LNCaP clone FGC (cell line): ENCODE measurements at regions not wholly inside any gene's neighbourhood (a gene's known extent, or its start where the extent isn't known, plus 50 kb on each side); places are given as distances from the start of the nearest gene placed in this dataset.

Experiments
- DNase-seq: peaks from one replicate; pipeline ENCODE4 v3.0.0-alpha.2; 2011; ENCODE audit warnings: low read depth
- H3K4me3 ChIP-seq: 2 replicates; pipeline ENCODE4 v1.5.1; 2011; ENCODE audit warnings: mild to moderate bottlenecking, low read depth, low read length, control low read depth
- TF ChIP-seq, protein P1 (sequence below): IDR thresholded peaks from 2 replicates; pipeline ENCODE4 v1.5.1; 2012; ENCODE audit warnings: mild to moderate bottlenecking; ENCODE audit not compliant: control insufficient read depth, insufficient read depth; ENCODE audit errors: extremely low read depth

DNA sequence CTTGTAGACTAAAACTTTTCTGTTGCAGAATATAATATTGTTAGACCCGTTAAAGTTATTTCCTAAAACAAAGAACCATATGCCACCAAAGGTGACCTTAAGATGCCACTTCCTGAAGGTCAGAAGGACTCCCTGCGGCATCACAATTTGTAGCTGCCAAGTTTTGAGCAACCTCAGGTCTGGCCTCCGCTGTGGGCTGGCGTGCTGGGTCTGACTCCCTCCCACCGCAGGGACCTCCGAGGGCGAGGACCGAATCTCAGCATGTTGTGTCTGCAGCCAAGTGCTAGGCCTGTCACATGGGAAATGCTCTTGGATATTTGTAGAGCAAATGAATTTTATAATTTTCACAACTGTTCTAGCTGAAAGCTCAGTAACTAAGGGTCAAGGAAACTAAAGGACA lies 285.9 kb downstream of the NDUFA10 start:
- TF ChIP-seq, protein P1, sequence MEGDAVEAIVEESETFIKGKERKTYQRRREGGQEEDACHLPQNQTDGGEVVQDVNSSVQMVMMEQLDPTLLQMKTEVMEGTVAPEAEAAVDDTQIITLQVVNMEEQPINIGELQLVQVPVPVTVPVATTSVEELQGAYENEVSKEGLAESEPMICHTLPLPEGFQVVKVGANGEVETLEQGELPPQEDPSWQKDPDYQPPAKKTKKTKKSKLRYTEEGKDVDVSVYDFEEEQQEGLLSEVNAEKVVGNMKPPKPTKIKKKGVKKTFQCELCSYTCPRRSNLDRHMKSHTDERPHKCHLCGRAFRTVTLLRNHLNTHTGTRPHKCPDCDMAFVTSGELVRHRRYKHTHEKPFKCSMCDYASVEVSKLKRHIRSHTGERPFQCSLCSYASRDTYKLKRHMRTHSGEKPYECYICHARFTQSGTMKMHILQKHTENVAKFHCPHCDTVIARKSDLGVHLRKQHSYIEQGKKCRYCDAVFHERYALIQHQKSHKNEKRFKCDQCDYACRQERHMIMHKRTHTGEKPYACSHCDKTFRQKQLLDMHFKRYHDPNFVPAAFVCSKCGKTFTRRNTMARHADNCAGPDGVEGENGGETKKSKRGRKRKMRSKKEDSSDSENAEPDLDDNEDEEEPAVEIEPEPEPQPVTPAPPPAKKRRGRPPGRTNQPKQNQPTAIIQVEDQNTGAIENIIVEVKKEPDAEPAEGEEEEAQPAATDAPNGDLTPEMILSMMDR = no peak
- no peak for DNase-seq
- no peak overlapping the region for H3K4me3 ChIP-seq

DNA sequence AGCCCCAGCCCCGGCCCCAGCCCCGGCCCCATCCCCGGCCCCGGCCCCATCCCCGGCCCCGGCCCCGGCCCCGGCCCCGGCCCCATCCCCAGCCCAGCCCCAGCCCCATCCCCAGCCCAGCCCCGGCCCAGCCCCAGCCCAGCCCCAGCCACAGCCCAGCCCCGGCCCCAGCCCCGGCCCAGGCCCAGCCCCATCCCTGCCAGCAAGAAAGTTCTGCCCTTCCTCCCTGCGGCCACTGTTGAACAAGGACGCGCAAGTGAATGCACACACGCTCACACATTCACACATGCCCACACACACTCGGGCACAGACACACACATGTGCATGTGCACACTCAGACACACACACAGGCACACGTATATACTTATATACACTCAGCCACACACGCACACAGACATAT lies 287.0 kb downstream of the NDUFA10 start:
- no peak for DNase-seq
- H3K4me3 ChIP-seq = no peak overlapping the region
- TF ChIP-seq, protein P1 = no peak

DNA sequence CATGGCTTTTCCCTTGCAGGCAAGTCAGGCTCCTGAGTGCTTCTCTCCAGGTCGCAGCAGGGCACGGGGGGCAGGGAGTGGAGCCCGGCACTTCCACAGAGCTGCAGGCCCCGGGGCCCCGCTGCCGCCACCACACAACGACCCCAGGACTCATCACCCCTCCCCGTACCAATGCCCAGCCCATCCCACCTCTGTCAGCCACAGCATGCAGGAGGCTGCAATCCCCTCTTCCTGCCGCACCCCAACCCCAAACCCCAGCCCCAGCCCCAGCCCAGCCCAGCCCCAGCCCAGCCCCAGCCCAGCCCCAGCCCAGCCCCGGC lies 288.0 kb downstream of the NDUFA10 start:
- TF ChIP-seq, protein P1 = no peak
- DNase-seq = no peak

DNA sequence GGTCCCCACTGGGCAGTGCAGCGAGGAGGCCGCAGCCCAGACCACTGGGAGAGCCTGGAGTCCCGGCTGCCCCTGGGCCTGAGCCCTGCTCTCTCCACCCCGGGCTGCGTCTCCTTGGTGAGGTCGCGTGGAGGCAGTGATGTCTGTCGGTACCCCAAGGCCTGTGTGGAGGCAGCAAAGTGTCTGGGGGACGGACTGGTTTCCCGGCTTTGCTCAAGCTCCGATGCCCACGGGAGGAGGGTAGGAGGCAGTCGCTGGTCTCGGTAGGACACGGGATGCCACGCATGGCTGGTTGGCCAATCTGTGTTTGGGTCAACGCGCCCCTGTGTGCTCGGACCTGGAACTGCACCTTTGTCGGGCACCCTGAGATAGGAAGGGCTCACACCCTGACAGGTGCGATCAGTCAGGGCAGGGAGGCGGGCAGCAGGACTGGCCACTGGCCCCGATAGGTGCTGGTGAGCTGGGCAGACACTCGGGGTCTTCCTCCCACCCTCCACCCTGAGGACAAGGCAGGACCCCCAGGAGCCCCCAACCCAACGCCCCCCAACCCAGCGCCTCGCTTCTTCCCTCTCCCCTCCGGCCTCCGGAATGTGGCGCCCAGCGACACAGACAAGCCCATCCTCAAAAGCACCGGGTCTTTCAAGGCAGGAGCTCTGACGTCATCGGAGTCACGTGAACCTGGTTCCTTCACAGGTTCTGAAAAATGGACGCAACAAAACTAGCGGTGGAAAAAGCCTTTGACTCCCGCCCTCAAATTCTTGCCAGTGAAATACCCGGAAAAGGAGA lies 288.6 kb downstream of the NDUFA10 start:
- DNase-seq = no peak
- TF ChIP-seq, protein P1 = no peak
- H3K4me3 ChIP-seq = no peak overlapping the region

More for the DNA sequence above, 288.0 kb downstream of the NDUFA10 start:
- no peak overlapping the region for H3K4me3 ChIP-seq

DNA sequence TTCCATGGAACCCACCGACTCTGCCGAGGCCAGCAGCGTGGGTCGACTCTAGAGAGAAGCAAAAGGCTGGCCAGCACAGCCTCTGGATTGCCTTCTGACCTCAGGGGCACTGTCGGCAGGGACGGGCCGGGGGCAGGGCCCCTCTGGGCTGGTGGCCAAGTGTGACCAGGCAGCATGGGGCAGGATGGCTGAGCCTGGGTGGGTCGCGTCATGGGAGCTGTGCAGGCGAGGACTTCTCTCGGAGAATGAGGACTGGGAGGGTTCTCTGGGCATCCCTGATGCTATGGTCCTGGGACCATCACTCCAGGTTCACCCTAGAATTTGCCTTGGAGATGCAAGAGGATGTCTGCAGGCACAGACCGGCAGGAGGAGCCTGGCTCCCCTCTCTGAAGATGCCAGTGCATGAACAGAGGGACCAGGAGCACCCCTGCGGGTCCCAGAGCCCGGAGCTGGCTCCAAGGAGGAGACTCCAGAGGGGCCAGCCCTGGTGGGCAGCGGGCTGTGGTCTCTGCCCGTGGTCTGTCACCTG lies 289.2 kb downstream of the NDUFA10 start:
- TF ChIP-seq, protein P1 = no peak
- no peak overlapping the region for H3K4me3 ChIP-seq
- no peak for DNase-seq

DNA sequence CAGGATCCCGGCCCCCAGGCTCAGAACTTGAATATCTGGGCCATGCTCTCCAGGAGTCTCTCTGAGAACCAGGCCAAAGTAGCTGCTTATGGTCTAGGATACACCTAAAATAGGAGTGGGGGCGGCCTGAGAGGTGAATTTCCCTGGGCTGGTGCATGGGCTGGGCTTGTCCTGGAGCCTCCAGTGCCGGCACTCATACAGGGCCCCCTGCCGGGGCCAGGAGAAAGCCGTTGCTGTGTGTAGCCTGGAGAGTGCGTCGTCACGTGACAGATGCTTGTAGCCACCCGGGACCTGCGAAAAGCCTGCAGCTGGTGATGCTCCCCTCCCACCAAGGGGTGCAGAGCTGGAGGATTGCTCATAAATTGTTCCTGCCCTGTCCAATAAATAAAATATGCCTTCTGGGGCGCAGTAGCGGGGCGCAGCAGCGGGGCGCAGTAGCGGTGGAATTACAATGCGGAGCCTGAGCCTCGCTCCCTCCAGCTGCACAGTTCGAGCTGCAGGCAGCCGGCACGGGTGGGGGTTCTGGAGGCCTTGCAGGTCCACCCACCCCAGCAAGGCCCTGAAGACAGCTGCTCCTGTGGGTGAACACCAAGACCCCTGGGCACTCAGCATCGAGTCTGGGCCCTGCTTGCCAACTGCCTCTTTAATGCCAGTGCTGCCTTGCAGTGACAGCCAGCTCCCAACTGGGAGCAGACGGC lies 289.9 kb downstream of the NDUFA10 start:
- no peak for DNase-seq
- no peak overlapping the region for H3K4me3 ChIP-seq
- TF ChIP-seq, protein P1 = no peak
